ENCODE measurements at regions not wholly inside any gene's neighbourhood (a gene's known extent, or its start where the extent isn't known, plus 50 kb on each side); places are given as distances from the start of the nearest gene placed in this dataset.
"Not testable (repeated sequence)": the region's sequence is repeated elsewhere in the genome, so short reads cannot be mapped to it uniquely, and the experiment has no call there.

DNA sequence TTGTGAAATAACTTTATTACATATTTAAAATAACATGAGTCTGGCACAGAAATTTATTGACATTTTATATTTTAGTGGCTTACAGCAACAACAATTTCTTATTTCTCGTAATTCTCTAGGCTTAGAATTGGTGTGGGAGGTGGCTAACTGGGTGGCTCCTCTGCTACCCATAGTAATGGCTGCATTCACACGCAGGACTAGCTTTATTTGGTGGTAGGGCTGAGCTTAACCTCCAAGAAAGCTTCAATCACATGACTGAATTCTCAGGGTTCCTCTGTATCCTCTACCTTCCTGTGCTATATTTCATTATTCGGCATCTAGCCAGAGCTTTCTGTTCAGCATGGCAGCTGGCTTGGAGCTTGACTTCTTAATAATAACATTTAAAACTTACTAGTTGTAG is 138.8 kb downstream of the ZWINT start:
- TF ChIP-seq EZH2phosphoT487 (IDR thresholded peaks at IDR 0.05): no peak
- TF ChIP-seq, protein P1, sequence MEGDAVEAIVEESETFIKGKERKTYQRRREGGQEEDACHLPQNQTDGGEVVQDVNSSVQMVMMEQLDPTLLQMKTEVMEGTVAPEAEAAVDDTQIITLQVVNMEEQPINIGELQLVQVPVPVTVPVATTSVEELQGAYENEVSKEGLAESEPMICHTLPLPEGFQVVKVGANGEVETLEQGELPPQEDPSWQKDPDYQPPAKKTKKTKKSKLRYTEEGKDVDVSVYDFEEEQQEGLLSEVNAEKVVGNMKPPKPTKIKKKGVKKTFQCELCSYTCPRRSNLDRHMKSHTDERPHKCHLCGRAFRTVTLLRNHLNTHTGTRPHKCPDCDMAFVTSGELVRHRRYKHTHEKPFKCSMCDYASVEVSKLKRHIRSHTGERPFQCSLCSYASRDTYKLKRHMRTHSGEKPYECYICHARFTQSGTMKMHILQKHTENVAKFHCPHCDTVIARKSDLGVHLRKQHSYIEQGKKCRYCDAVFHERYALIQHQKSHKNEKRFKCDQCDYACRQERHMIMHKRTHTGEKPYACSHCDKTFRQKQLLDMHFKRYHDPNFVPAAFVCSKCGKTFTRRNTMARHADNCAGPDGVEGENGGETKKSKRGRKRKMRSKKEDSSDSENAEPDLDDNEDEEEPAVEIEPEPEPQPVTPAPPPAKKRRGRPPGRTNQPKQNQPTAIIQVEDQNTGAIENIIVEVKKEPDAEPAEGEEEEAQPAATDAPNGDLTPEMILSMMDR (IDR thresholded peaks at IDR 0.05): no peak
- no peak for TF ChIP-seq EZH2 (IDR thresholded peaks at IDR 0.05)
- no peaks in the 10 kb centered on the region for H3K36me3 ChIP-seq
- no peaks in the 10 kb centered on the region for H3K36me3 Mint-ChIP-seq
- H3K4me3 Mint-ChIP-seq: no peak overlapping the region
- H3K4me1 Mint-ChIP-seq: no peaks in the 10 kb centered on the region
- no peaks in the 10 kb centered on the region for H3K9me3 ChIP-seq (ENCODE audit: low read depth)
- H4K20me1 ChIP-seq (ENCODE audit: low read depth): no peaks in the 10 kb centered on the region
- H3F3A ChIP-seq (ENCODE audit: low read depth): no peaks in the 10 kb centered on the region
- no peaks in the 10 kb centered on the region for H3K4me1 ChIP-seq
- H3K27me3 ChIP-seq: peaks cover 11% of the 10 kb centered on the region
- no peak overlapping the region for H3K9ac ChIP-seq
- H3K27me3 Mint-ChIP-seq (ENCODE audit: insufficient read depth, low read depth): peaks cover 2% of the 10 kb centered on the region
- H3K27ac ChIP-seq: no peak overlapping the region
- H3K4me3 ChIP-seq: no peak overlapping the region
- no peak for DNase-seq (ENCODE audit: low spot score)
- no peak overlapping the region for H2AFZ ChIP-seq (replicated peaks)
- no peaks in the 10 kb centered on the region for H3K79me2 ChIP-seq (ENCODE audit: low read depth)
- H3K9me3 Mint-ChIP-seq: no peaks in the 10 kb centered on the region
- H3K4me2 ChIP-seq: no peak overlapping the region
- H3K27ac Mint-ChIP-seq: no peak overlapping the region

DNA sequence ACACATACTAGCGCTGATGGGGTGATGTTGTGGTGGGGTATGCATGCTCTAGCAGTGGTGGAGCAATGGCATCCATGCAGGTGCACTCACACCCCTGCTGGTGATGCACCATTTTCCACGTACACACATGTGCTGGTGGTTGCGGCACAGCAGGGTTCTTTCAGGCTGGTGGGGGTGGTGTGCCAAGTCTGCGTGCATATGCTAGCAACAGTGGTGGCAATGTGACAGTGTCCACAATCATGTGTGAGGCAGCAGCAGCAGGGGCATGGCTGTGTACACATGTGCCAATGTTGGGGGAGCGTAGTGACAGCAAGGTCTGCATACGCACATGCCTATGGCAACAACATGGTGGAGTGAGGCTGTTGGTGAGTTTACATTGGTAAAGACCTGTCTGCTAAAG is 148.1 kb downstream of the ZWINT start:
- Histone ChIP-seq H3K79me2 (ENCODE audit: low read depth) (no peaks in the 10 kb centered on the region), H2AFZ (replicated peaks) (no peak overlapping the region), H3K9ac (no peak overlapping the region), H3K4me3 (no peak overlapping the region), H4K20me1 (ENCODE audit: low read depth) (no peaks in the 10 kb centered on the region), H3K4me1 (no peaks in the 10 kb centered on the region), H3K4me2 (no peak overlapping the region), H3K9me3 (ENCODE audit: low read depth) (no peaks in the 10 kb centered on the region), H3K36me3 (no peaks in the 10 kb centered on the region), H3K27me3 (no peaks in the 10 kb centered on the region), H3F3A (ENCODE audit: low read depth) (no peaks in the 10 kb centered on the region), H3K27ac (no peak overlapping the region)
- no peaks in the 10 kb centered on the region for H3K9me3 Mint-ChIP-seq
- no peaks in the 10 kb centered on the region for H3K36me3 Mint-ChIP-seq
- no peak for DNase-seq (ENCODE audit: low spot score)
- no peaks in the 10 kb centered on the region for H3K4me1 Mint-ChIP-seq
- TF ChIP-seq EZH2phosphoT487 (IDR thresholded peaks at IDR 0.05): no peak
- no peak for TF ChIP-seq EZH2 (IDR thresholded peaks at IDR 0.05)
- H3K27me3 Mint-ChIP-seq (ENCODE audit: insufficient read depth, low read depth): no peaks in the 10 kb centered on the region
- no peak overlapping the region for H3K4me3 Mint-ChIP-seq
- no peak overlapping the region for H3K27ac Mint-ChIP-seq

DNA sequence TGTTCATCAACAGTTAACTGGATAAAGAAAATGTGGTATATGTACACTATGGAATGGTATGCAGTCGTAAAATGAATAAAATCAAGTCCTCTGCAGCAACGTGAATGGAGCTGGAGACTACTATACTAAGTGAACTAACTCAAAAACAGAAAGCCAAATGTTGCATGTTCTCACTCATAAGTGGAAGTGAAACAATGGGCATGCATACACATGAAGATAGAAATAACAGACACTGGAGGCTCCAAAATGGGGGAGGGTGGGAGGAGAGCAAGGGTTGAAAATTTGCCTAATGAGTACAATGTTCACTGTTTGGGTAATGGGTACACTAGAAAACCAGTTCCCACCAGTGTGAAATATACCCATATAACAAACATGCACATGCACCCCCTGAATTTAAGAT is 179.5 kb downstream of the ZWINT start:
- Mint-ChIP-seq H3K4me1 (peaks cover 3% of the 10 kb centered on the region), H3K9me3 (peaks cover 4% of the 10 kb centered on the region), H3K27me3 (ENCODE audit: insufficient read depth, low read depth) (no peaks in the 10 kb centered on the region), H3K4me3 (no peak overlapping the region), H3K27ac (no peak overlapping the region), H3K36me3 (no peaks in the 10 kb centered on the region)
- Histone ChIP-seq H3K27me3 (peaks cover 67% of the 10 kb centered on the region), H2AFZ (replicated peaks) (no peak overlapping the region), H4K20me1 (ENCODE audit: low read depth) (no peaks in the 10 kb centered on the region), H3K9me3 (ENCODE audit: low read depth) (no peaks in the 10 kb centered on the region), H3K4me2 (no peak overlapping the region), H3K4me1 (no peaks in the 10 kb centered on the region), H3K79me2 (ENCODE audit: low read depth) (no peaks in the 10 kb centered on the region), H3F3A (ENCODE audit: low read depth) (no peaks in the 10 kb centered on the region), H3K36me3 (no peaks in the 10 kb centered on the region), H3K27ac (no peak overlapping the region), H3K4me3 (no peak overlapping the region), H3K9ac (no peak overlapping the region)
- TF ChIP-seq, protein P1 (IDR thresholded peaks at IDR 0.05): no peak
- TF ChIP-seq EZH2phosphoT487 (IDR thresholded peaks at IDR 0.05) (no peak), EZH2 (IDR thresholded peaks at IDR 0.05) (no peak)
- DNase-seq (ENCODE audit: low spot score): no peak

DNA sequence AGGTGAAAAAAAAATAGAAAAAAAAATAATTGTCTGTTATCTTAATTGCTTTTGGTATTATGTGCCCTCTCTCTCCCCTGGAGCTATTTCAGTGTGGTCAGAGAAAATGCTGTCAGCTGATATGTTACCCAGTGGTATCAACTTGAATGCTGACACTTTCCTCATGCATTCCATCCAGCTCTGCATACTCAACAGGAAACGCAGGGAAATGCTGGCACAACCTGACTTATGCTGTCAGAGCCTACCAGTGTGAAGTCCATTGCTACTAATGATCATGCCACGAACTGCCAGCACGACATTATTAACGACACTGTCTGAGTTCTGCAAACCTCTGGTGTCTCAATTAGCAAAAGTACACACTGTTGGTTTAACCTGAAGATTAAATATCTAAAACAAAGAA is 182.8 kb downstream of the ZWINT start:
- Histone ChIP-seq H3K9me3 (ENCODE audit: low read depth) (no peaks in the 10 kb centered on the region), H3K79me2 (ENCODE audit: low read depth) (no peaks in the 10 kb centered on the region), H3K27me3 (peaks cover 38% of the 10 kb centered on the region), H3F3A (ENCODE audit: low read depth) (no peaks in the 10 kb centered on the region), H3K4me2 (no peak overlapping the region), H3K4me3 (no peak overlapping the region), H3K9ac (no peak overlapping the region), H3K4me1 (no peaks in the 10 kb centered on the region), H3K27ac (no peak overlapping the region), H4K20me1 (ENCODE audit: low read depth) (no peaks in the 10 kb centered on the region), H3K36me3 (no peaks in the 10 kb centered on the region), H2AFZ (replicated peaks) (no peak overlapping the region)
- H3K36me3 Mint-ChIP-seq: no peaks in the 10 kb centered on the region
- H3K27ac Mint-ChIP-seq: no peak overlapping the region
- H3K9me3 Mint-ChIP-seq: no peaks in the 10 kb centered on the region
- TF ChIP-seq, protein P1 (IDR thresholded peaks at IDR 0.05): no peak
- no peak for TF ChIP-seq EZH2phosphoT487 (IDR thresholded peaks at IDR 0.05)
- no peak for TF ChIP-seq EZH2 (IDR thresholded peaks at IDR 0.05)
- no peak for DNase-seq (ENCODE audit: low spot score)
- H3K27me3 Mint-ChIP-seq (ENCODE audit: insufficient read depth, low read depth): no peaks in the 10 kb centered on the region
- H3K4me1 Mint-ChIP-seq: no peaks in the 10 kb centered on the region
- no peak overlapping the region for H3K4me3 Mint-ChIP-seq

DNA sequence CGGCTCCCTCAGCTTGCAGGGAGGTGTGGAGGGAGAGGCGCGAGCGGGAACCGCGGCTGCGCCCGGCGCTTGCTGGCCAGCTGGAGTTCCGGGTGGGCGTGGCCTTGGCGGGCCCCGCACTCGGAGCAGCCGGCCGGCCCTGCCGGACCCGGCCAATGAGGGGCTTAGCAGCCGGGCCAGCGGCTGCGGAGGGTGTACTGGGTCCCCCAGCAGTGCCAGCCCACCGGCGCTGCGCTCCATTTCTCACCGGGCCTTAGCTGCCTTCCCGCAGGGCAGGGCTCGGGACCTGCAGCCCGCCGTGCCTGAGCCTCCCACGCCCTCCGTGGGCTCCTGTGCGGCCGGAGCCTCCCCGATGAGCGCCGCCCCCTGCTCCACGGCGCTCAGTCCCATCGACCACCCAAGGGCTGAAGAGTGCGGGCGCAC is 206.0 kb downstream of the ZWINT start:
- not testable (repeated sequence) for H3K9me3 ChIP-seq (ENCODE audit: low read depth); H3K4me3 Mint-ChIP-seq; H3K27me3 ChIP-seq; H3K27ac Mint-ChIP-seq; H3K4me1 Mint-ChIP-seq; H3K27me3 Mint-ChIP-seq (ENCODE audit: insufficient read depth, low read depth); H3K27ac ChIP-seq; H3F3A ChIP-seq (ENCODE audit: low read depth); H3K36me3 Mint-ChIP-seq; H3K36me3 ChIP-seq; H3K9ac ChIP-seq; H4K20me1 ChIP-seq (ENCODE audit: low read depth); H3K79me2 ChIP-seq (ENCODE audit: low read depth); H3K4me1 ChIP-seq; H3K9me3 Mint-ChIP-seq
- Histone ChIP-seq H3K4me3 (peak overlapping the region; percentile 42), H3K4me2 (peak overlapping the region; percentile 63), H2AFZ (replicated peaks) (peak overlapping the region; percentile 12)
- peak; percentile 65 for DNase-seq (ENCODE audit: low spot score)

All from neural progenitor cell (in vitro differentiated cells).